Adrenal gland (tissue), 9 donors: ENCODE measurements at regions not wholly inside any gene's neighbourhood (a gene's known extent, or its start where the extent isn't known, plus 50 kb on each side); places are given as distances from the start of the nearest gene placed in this dataset.

Experiments used
- DNase-seq, 7 donors: peaks; one replicate each; pipeline ENCODE4 v3.0.0-alpha.2; 2019 to 2020
- H3K27ac ChIP-seq, 5 donors: fragments of 200-600 bp; sonication (generic) in 4 of 5; 1 replicate in 3 of 5; 2 replicates in 2 of 5; pipeline versions ENCODE4 v1.5.1 to v1.8.0; 2016 to 2020; ENCODE audit warnings: mild to moderate bottlenecking in 1 of 5
- H3K27me3 ChIP-seq: fragments of 200-600 bp; 2 replicates; pipeline ENCODE4 v1.8.0; 2021
- H3K36me3 ChIP-seq, 2 donors: fragments of 200-600 bp; replicated peaks in 1 of 2; 1 replicate in 1 of 2; 2 replicates in 1 of 2; pipeline versions ENCODE4 v1.5.1 to v1.8.0; 2018 to 2022
- H3K4me1 ChIP-seq, 2 donors: fragments of 200-600 bp; replicated peaks in 1 of 2; 1 replicate in 1 of 2; 2 replicates in 1 of 2; pipeline versions ENCODE4 v1.5.1 to v1.8.0; 2018 to 2021
- H3K4me3 ChIP-seq, 4 donors: fragments of 200-600 bp; sonication (generic) in 3 of 4; one replicate each; pipeline ENCODE4 v1.5.1; 2016 to 2018
- H3K9me3 ChIP-seq, 3 donors: fragments of 200-600 bp; sonication (generic) in 1 of 3; replicated peaks in 1 of 3; 1 replicate in 2 of 3; 2 replicates in 1 of 3; pipeline versions ENCODE4 v1.5.1 to v1.8.0; 2016 to 2021
- POLR2A ChIP-seq, 2 donors: fragments of 450-650 bp; IDR thresholded peaks; one replicate each; pipeline ENCODE4 v1.6.1; 2017; ENCODE audit warnings: antibody characterized with exemption in 2 of 2, mild to moderate bottlenecking in 2 of 2, moderate library complexity in 1 of 2
- WGBS, 4 donors: extraction: QIAGEN DNeasy Blood & Tissue Kit in 2 of 4; methylation state at CpG; one replicate each; pipeline versions ENCODE4 v1.1.5 to v1.1.7; 2013 to 2017; 5-methylcytosine and 5-hydroxymethylcytosine counted together
- intact Hi-C, 2 donors: fragments of 100-400 bp; cut with DNase I; formaldehyde crosslinking; loops; one replicate each; pipeline versions ENCODE4 v1.14.1 to v1.15.0; 2022 to 2023
- TF ChIP-seq, protein P1 (sequence below), 6 experiments: fragments of 450-650 bp in 4 of 6; fragments of 200-600 bp in 2 of 6; sonication (generic) in 1 of 6; IDR thresholded peaks; 1 replicate in 5 of 6; 2 replicates in 1 of 6; pipeline versions ENCODE4 v1.5.1 to v1.8.0; 2016 to 2021; ENCODE audit warnings: antibody characterized with exemption in 6 of 6, mild to moderate bottlenecking in 2 of 6, moderate library complexity in 1 of 6
- donor health status: healthy with polysubstance abuse.
- donor health status: Bipolar disorder and iron deficiency.
- donor health status: DM: yes; HTN: yes; CAD: no.
- donor health status: DM: no; HTN: no; CAD: no.
- donor health status: DM: no; HTN: no; CAD: no.

DNA sequence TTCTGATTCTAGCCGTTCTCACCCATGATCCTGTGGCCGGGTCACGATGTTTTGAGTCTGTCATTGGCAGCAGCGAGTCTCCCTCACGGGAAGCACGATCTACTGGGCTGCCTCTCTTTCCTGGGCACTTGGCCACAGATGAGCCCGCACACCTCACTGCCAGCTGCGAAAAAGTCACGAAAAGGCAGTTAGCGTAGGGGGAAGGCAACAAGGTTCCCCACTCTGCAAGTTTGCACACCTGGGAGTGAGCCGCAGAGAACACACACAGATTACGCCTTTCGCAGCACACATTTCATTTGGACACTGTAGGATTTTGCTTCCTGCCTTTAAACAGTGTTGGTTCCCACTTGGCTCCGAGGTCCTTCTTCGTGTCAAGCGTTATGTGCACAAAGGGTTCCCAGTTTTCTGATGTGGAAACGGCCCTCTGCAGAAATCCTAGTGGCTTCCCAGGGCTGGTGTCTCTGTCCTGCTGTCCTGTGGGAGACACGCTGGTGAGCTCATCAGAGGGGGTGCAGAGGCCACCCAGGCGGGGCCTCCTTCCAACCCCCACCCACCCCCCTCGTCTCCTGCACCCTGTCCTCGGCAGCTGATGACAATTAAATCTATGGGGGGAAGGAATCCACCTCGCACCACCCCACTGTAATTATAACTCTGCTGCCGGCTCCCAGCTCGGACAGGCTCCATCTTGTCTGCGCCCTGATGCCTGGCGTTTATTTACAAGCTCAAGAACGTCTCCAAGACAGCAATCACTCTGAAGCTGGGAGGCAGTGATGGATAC lies 157.3 kb upstream of the SALL3 start:
- no peaks in the 10 kb centered on the region for H3K4me1 ChIP-seq
- no peak overlapping the region for H3K4me3 ChIP-seq
- TF ChIP-seq POLR2A (IDR thresholded peaks at IDR 0.05), result no peak
- TF ChIP-seq, protein P1, sequence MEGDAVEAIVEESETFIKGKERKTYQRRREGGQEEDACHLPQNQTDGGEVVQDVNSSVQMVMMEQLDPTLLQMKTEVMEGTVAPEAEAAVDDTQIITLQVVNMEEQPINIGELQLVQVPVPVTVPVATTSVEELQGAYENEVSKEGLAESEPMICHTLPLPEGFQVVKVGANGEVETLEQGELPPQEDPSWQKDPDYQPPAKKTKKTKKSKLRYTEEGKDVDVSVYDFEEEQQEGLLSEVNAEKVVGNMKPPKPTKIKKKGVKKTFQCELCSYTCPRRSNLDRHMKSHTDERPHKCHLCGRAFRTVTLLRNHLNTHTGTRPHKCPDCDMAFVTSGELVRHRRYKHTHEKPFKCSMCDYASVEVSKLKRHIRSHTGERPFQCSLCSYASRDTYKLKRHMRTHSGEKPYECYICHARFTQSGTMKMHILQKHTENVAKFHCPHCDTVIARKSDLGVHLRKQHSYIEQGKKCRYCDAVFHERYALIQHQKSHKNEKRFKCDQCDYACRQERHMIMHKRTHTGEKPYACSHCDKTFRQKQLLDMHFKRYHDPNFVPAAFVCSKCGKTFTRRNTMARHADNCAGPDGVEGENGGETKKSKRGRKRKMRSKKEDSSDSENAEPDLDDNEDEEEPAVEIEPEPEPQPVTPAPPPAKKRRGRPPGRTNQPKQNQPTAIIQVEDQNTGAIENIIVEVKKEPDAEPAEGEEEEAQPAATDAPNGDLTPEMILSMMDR (IDR thresholded peaks at IDR 0.05), result no peak
- H3K9me3 ChIP-seq, result no peaks in the 10 kb centered on the region
- no peak overlapping the region for H3K27ac ChIP-seq
- WGBS, 4 donors, result 73 to 83% (median 76%) methylated on average over 19 to 27 of the region's 27 CpGs
- peak in 1 of 7 donors; percentile 2 for DNase-seq
- intact Hi-C loops, result no loop called here
- no peaks in the 10 kb centered on the region for H3K36me3 ChIP-seq
- H3K27me3 ChIP-seq, result no peaks in the 10 kb centered on the region

DNA sequence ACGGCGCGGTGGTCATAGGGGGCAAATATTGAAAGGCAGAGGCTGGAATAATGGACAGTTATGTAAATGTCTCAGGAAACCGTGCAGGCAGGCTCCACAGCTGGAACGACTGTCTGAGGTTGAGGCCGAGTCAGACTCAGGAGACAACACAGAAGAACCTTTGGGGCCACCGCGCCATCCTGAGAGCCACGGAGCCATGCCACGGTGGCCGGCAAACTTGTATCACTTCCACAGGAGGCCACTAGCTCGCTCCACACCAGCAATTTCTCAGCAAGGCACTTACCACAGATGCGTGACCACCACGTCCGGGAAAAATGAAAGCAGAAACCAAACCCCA lies 156.7 kb upstream of the SALL3 start:
- no peak overlapping the region for H3K27ac ChIP-seq
- H3K27me3 ChIP-seq, result no peaks in the 10 kb centered on the region
- no peak overlapping the region for H3K4me3 ChIP-seq
- no peak for DNase-seq
- intact Hi-C loops, result no loop called here
- TF ChIP-seq POLR2A (IDR thresholded peaks at IDR 0.05), result no peak
- TF ChIP-seq, protein P1 (IDR thresholded peaks at IDR 0.05), result no peak
- 73 to 88% (median 85%) methylated on average over 15 of the region's 15 CpGs for WGBS, 4 donors
- H3K36me3 ChIP-seq, result no peaks in the 10 kb centered on the region
- no peaks in the 10 kb centered on the region for H3K9me3 ChIP-seq
- H3K4me1 ChIP-seq, result no peaks in the 10 kb centered on the region

GRCh38 chr18:78825168-78825567 lies 154.4 kb upstream of the SALL3 start:
- TF ChIP-seq POLR2A (IDR thresholded peaks at IDR 0.05), result no peak
- TF ChIP-seq, protein P1 (IDR thresholded peaks at IDR 0.05), result no peak

DNA sequence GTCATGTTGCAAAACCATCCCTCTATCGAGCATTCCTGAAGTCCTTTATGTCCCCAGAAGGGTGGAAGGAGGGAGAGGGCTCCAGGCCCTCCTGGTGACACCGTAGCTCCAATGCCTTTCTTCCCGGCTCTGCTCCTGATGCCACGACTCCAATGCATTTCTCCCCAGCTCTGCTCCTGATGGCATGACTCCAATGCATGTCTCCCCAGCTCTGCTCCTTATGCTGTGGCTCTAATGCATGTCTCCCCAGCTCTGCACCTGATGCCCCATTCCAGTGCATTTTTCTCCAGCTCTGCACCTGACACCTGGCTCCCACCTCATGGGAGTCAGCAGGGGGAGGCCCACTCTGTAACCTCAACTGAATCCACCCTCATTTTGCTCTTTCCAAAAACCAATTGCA lies 153.0 kb upstream of the SALL3 start:
- WGBS, 4 donors, result 57 to 69% (median 65%) methylated on average over 4 of the region's 4 CpGs
- no peaks in the 10 kb centered on the region for H3K27me3 ChIP-seq
- no peak for DNase-seq

More at GRCh38 chr18:78825168-78825567, 154.4 kb upstream of the SALL3 start:
- Histone ChIP-seq H3K36me3 (no peaks in the 10 kb centered on the region), H3K27ac (no peak overlapping the region), H3K4me1 (no peaks in the 10 kb centered on the region), H3K27me3 (no peaks in the 10 kb centered on the region), H3K9me3 (no peaks in the 10 kb centered on the region), H3K4me3 (no peak overlapping the region)
- 52 to 68% (median 62%) methylated on average over 6 of the region's 6 CpGs for WGBS, 4 donors
- intact Hi-C loops, result no loop called here
- no peak for DNase-seq

More for the DNA sequence above, 153.0 kb upstream of the SALL3 start:
- Histone ChIP-seq H3K4me3 (no peak overlapping the region), H3K9me3 (no peaks in the 10 kb centered on the region), H3K27ac (no peak overlapping the region), H3K36me3 (no peaks in the 10 kb centered on the region), H3K4me1 (no peaks in the 10 kb centered on the region)
- intact Hi-C loops, result no loop called here
- TF ChIP-seq, protein P1 (IDR thresholded peaks at IDR 0.05), result no peak
- no peak for TF ChIP-seq POLR2A (IDR thresholded peaks at IDR 0.05)
